GM12872 (cell line): ENCODE measurements at regions not wholly inside any gene's neighbourhood (a gene's known extent, or its start where the extent isn't known, plus 50 kb on each side); places are given as distances from the start of the nearest gene placed in this dataset.

Experiments
- TF ChIP-seq, protein P1 (sequence below): IDR thresholded peaks from 3 replicates; pipeline ENCODE4 v1.5.1; 2011; ENCODE audit warnings: low read depth, mild to moderate bottlenecking, low read length, moderate library complexity; ENCODE audit not compliant: insufficient read depth

DNA sequence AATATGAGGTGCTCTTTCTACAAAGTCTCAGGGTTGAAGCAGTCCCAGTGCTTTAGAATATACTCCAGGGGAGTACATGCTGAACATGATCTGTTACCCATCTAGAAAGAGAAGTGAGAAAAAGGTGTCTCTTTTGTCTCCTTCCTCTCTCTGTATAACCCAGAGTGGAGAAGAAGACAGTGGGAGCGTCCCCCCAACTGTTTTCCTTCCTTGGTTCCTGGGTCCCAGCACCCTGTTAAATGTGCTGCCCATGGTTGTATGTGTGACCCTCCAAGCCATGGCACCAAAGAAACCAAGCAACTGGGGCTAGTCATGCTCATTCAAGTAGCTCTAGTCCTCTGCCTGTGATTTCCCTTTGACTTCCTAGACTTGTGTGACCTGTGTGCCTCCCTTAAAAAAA lies 683.7 kb downstream of the TBL1XR1 start:
- TF ChIP-seq, protein P1, sequence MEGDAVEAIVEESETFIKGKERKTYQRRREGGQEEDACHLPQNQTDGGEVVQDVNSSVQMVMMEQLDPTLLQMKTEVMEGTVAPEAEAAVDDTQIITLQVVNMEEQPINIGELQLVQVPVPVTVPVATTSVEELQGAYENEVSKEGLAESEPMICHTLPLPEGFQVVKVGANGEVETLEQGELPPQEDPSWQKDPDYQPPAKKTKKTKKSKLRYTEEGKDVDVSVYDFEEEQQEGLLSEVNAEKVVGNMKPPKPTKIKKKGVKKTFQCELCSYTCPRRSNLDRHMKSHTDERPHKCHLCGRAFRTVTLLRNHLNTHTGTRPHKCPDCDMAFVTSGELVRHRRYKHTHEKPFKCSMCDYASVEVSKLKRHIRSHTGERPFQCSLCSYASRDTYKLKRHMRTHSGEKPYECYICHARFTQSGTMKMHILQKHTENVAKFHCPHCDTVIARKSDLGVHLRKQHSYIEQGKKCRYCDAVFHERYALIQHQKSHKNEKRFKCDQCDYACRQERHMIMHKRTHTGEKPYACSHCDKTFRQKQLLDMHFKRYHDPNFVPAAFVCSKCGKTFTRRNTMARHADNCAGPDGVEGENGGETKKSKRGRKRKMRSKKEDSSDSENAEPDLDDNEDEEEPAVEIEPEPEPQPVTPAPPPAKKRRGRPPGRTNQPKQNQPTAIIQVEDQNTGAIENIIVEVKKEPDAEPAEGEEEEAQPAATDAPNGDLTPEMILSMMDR = no peak

DNA sequence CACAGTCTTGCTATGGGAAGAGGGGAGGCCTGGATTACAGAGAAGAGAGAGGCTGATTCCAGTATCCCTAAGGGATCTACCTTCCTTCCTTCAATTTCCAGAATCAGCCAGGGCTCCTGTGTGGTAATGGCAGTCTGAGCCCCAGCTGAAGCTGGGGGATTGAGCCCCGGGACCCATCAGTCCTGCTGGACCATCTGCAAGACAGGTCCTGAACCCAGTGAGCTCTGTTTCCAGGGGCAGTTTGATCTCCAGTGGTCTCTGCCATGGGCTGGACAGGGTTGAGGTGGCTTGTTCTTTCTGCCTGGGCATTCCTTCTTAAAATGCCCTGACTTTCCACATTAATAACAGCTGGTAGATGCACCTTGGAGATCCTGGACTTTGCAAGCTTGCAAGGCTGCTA lies 685.2 kb downstream of the TBL1XR1 start:
- TF ChIP-seq, protein P1 = no peak

DNA sequence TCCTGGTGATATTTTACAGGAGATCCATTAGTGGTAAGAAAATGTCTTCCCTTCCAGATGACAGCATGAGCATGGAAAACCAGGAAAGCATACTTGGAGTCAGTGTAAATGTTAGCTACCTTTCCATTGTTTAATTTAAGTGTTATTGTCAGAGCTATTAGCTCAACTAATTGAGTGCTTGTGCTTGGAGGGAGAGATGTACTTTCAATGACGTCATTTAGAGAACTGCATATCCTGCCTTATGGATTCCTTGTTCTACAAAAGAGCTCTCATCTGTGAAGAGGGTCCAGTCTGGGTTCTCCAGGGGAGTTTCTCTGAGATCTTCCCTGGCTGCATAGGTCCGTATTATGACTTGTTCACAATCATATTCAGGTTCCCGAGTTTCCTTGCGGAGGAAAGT lies 687.2 kb downstream of the TBL1XR1 start:
- TF ChIP-seq, protein P1 = no peak

DNA sequence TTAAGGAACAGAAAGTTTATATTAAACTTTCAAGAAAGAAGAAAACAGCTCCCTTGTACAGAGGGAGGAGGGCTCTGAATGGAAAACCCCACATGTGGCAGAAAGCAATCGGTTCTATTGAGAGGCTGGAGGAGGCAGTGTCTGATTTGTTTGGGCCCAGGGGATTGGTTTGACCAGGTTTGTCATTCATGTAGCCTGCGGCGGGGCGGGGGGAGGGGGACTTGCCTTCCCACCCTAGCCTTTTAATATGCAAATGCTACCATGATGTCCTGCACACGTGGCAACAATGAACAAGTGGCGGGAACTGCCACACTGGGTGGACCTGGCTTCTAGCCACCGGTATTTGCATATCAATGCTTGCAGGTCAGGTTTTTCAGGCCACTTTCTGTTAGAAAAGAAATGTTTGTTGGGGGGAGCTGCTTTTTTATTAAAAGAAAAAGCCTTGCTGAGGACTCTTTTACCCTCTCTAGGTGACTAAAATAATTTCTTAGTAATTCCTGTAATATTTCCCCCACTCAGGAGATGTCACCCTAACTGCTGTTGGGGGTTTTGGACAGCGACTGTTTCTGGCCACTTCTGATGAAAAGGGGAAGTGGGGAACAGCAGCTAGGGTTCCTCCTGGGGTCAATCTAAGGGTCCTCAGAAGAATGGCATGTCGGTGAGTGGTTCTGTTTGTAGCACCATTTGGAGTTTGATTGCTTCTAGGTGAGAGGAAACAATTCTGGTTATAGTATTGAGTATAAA lies 691.2 kb downstream of the TBL1XR1 start:
- TF ChIP-seq, protein P1 = no peak

DNA sequence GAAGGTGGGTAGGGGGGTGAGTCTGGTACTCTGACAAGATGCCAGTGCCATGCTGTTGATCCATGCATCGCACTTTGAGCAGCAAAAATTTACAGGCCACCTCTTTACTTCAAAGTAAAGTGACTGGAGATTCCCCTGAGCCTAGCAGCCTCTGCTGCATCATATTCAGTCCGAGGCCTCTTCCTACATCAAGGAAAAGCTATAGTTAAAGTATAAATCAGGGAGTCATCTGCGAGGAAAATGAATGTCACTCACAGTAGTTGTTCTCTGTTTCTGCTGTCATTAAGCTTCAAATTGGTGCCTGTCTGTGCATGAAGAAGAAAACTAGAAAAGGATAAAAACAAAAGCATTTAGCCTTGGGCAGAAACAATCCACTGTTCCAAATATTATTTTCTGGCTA lies 706.2 kb downstream of the TBL1XR1 start:
- TF ChIP-seq, protein P1 = no peak

DNA sequence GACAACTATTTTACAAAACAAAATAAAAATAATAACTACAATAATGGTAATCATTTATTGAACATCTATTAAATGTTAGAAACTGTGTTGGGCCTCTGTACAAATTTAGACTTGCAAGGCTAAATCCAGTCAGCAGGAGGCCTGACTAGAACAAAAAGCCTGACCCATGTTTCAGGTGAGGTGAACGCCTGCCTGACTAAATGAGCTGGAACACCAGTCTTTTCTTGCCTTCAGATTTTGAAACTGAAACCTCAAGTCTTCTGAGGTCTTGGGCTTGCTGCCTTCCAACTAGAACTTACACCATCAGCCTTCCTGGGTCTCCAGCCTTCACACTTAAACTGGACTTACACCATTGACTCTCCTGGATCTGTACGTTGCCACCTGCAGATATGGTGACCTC lies 706.9 kb downstream of the TBL1XR1 start:
- TF ChIP-seq, protein P1 = no peak; the same call in 2 of the 3 replicates

DNA sequence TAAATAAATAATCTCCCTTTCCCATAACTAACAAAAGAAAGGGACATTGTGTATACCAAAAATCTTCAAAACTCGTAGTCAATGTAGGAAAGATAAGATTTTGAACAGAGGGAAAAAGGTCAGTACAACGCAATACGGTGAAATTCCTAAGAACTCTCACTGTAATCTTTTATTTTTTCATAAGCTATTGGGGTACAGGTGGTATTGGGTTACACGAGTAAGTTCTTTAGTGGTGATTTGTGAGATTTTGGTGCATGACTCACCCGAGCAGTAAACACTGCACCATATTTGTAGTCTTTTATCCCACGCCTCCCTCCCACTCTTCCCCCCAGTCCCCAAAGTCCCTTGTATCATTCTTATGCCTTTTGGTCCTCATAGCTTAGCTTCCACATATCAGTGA lies 718.0 kb downstream of the TBL1XR1 start:
- TF ChIP-seq, protein P1 = no peak
